T-helper 2 cell treated with Interferon-gamma antibody and Interleukin-4, amounts not matched to agents 5 μg/mL and 100 μg/mL, for 36 hours (primary cell): ENCODE measurements at regions not wholly inside any gene's neighbourhood (a gene's known extent, or its start where the extent isn't known, plus 50 kb on each side); places are given as distances from the start of the nearest gene placed in this dataset.
A peak's percentile ranks its signal among the peaks of the same experiment; 100 is the strongest.

Experiments used
- DNase-seq: peaks from one replicate; pipeline ENCODE4 v3.0.0; 2021; ENCODE audit warnings: low spot score
- H3K27ac Mint-ChIP-seq: one replicate; pipeline ENCODE4 v1.8.0; 2021; ENCODE audit warnings: mild to moderate bottlenecking, mixed read lengths
- H3K27me3 Mint-ChIP-seq: one replicate; pipeline ENCODE4 v1.8.0; 2021; ENCODE audit warnings: low read depth, mixed read lengths
- H3K36me3 Mint-ChIP-seq: one replicate; pipeline ENCODE4 v1.8.0; 2021; ENCODE audit warnings: low read depth, mixed read lengths
- H3K4me1 Mint-ChIP-seq: one replicate; pipeline ENCODE4 v1.8.0; 2021; ENCODE audit warnings: low read depth, mixed read lengths
- H3K4me3 Mint-ChIP-seq: one replicate; pipeline ENCODE4 v1.8.0; 2022; ENCODE audit warnings: mild to moderate bottlenecking, moderate library complexity, mixed read lengths
- H3K9me3 Mint-ChIP-seq: one replicate; pipeline ENCODE4 v1.8.0; 2021; ENCODE audit warnings: mixed read lengths

GRCh38 chr9:660227-660626 is 181.3 kb upstream of the DMRT1 start:
- no peak overlapping the region for H3K27ac Mint-ChIP-seq
- H3K4me3 Mint-ChIP-seq = no peak overlapping the region
- no peaks in the 10 kb centered on the region for H3K9me3 Mint-ChIP-seq
- H3K27me3 Mint-ChIP-seq = peaks cover 9% of the 10 kb centered on the region
- DNase-seq = no peak
- H3K36me3 Mint-ChIP-seq = no peaks in the 10 kb centered on the region
- peaks cover 14% of the 10 kb centered on the region for H3K4me1 Mint-ChIP-seq

- no peak for DNase-seq
- H3K36me3 Mint-ChIP-seq = no peaks in the 10 kb centered on the region
- H3K27me3 Mint-ChIP-seq = peaks cover 19% of the 10 kb centered on the region
- H3K9me3 Mint-ChIP-seq = peaks cover 4% of the 10 kb centered on the region
- H3K4me3 Mint-ChIP-seq = no peak overlapping the region
- peaks cover 8% of the 10 kb centered on the region for H3K4me1 Mint-ChIP-seq
- H3K27ac Mint-ChIP-seq = no peak overlapping the region
These were observed 178.0 kb upstream of the DMRT1 start for GRCh38 chr9:663541-663940.

- Mint-ChIP-seq H3K4me1 (peaks cover 7% of the 10 kb centered on the region), H3K27ac (no peak overlapping the region), H3K4me3 (no peak overlapping the region), H3K36me3 (peaks cover 4% of the 10 kb centered on the region), H3K27me3 (peaks cover 27% of the 10 kb centered on the region), H3K9me3 (peaks cover 20% of the 10 kb centered on the region)
- no peak for DNase-seq
These were observed 176.2 kb upstream of the DMRT1 start for GRCh38 chr9:665296-665695.

GRCh38 chr9:671997-672396 is 169.5 kb upstream of the DMRT1 start:
- Mint-ChIP-seq H3K4me1 (peaks cover 11% of the 10 kb centered on the region), H3K9me3 (peaks cover 25% of the 10 kb centered on the region), H3K27me3 (peaks cover 30% of the 10 kb centered on the region)

GRCh38 chr9:672851-673250 is 168.6 kb upstream of the DMRT1 start:
- DNase-seq = no peak
- Mint-ChIP-seq H3K9me3 (peaks cover 20% of the 10 kb centered on the region), H3K4me3 (no peak overlapping the region)

More at GRCh38 chr9:671997-672396, 169.5 kb upstream of the DMRT1 start:
- peaks cover 4% of the 10 kb centered on the region for H3K36me3 Mint-ChIP-seq
- no peak for DNase-seq
- no peak overlapping the region for H3K4me3 Mint-ChIP-seq
- no peak overlapping the region for H3K27ac Mint-ChIP-seq

GRCh38 chr9:673264-673965 is 168.1 kb upstream of the DMRT1 start:
- Mint-ChIP-seq H3K4me3 (no peak overlapping the region), H3K4me1 (peaks cover 22% of the 10 kb centered on the region), H3K36me3 (peaks cover 4% of the 10 kb centered on the region), H3K27ac (no peak overlapping the region), H3K27me3 (peaks cover 18% of the 10 kb centered on the region), H3K9me3 (peaks cover 20% of the 10 kb centered on the region)
- no peak for DNase-seq

More at GRCh38 chr9:672851-673250, 168.6 kb upstream of the DMRT1 start:
- Mint-ChIP-seq H3K27ac (no peak overlapping the region), H3K27me3 (peaks cover 24% of the 10 kb centered on the region), H3K4me1 (peaks cover 19% of the 10 kb centered on the region), H3K36me3 (peaks cover 4% of the 10 kb centered on the region)

GRCh38 chr9:673966-674526 is 167.5 kb upstream of the DMRT1 start:
- Mint-ChIP-seq H3K9me3 (peaks cover 17% of the 10 kb centered on the region), H3K4me3 (no peak overlapping the region), H3K4me1 (peaks cover 22% of the 10 kb centered on the region), H3K36me3 (peaks cover 4% of the 10 kb centered on the region), H3K27me3 (peaks cover 17% of the 10 kb centered on the region), H3K27ac (no peak overlapping the region)
- DNase-seq = no peak

- H3K27me3 Mint-ChIP-seq = peaks cover 9% of the 10 kb centered on the region
- no peak overlapping the region for H3K27ac Mint-ChIP-seq
- H3K36me3 Mint-ChIP-seq = no peaks in the 10 kb centered on the region
- DNase-seq = no peak
- peaks cover 22% of the 10 kb centered on the region for H3K4me1 Mint-ChIP-seq
- no peak overlapping the region for H3K4me3 Mint-ChIP-seq
- no peaks in the 10 kb centered on the region for H3K9me3 Mint-ChIP-seq
These were observed 165.7 kb upstream of the DMRT1 start for GRCh38 chr9:675697-676370.

GRCh38 chr9:676780-677438 is 164.6 kb upstream of the DMRT1 start:
- Mint-ChIP-seq H3K9me3 (no peaks in the 10 kb centered on the region), H3K36me3 (no peaks in the 10 kb centered on the region), H3K27ac (no peak overlapping the region), H3K27me3 (peaks cover 9% of the 10 kb centered on the region), H3K4me1 (peaks cover 22% of the 10 kb centered on the region), H3K4me3 (peak overlapping the region; percentile 78)
- DNase-seq = no peak

- no peak for DNase-seq
- peaks cover 7% of the 10 kb centered on the region for H3K27me3 Mint-ChIP-seq
- H3K4me3 Mint-ChIP-seq = peak overlapping the region; percentile 78
- peaks cover 22% of the 10 kb centered on the region for H3K4me1 Mint-ChIP-seq
- H3K9me3 Mint-ChIP-seq = no peaks in the 10 kb centered on the region
- no peaks in the 10 kb centered on the region for H3K36me3 Mint-ChIP-seq
- H3K27ac Mint-ChIP-seq = peak overlapping the region; percentile 44
These were observed 163.9 kb upstream of the DMRT1 start for GRCh38 chr9:677461-678097.

GRCh38 chr9:678897-679296 is 162.6 kb upstream of the DMRT1 start:
- Mint-ChIP-seq H3K9me3 (no peaks in the 10 kb centered on the region), H3K27me3 (peaks cover 12% of the 10 kb centered on the region), H3K27ac (no peak overlapping the region), H3K4me1 (peaks cover 22% of the 10 kb centered on the region), H3K4me3 (no peak overlapping the region), H3K36me3 (no peaks in the 10 kb centered on the region)
- DNase-seq = no peak

GRCh38 chr9:679462-679861 is 162.0 kb upstream of the DMRT1 start:
- H3K27ac Mint-ChIP-seq = no peak overlapping the region
- H3K9me3 Mint-ChIP-seq = no peaks in the 10 kb centered on the region
- no peaks in the 10 kb centered on the region for H3K36me3 Mint-ChIP-seq
- no peak overlapping the region for H3K4me3 Mint-ChIP-seq
- peaks cover 22% of the 10 kb centered on the region for H3K4me1 Mint-ChIP-seq
- H3K27me3 Mint-ChIP-seq = peaks cover 9% of the 10 kb centered on the region
- DNase-seq = no peak

- peaks cover 22% of the 10 kb centered on the region for H3K4me1 Mint-ChIP-seq
- H3K27me3 Mint-ChIP-seq = peaks cover 12% of the 10 kb centered on the region
- DNase-seq = no peak
- H3K27ac Mint-ChIP-seq = no peak overlapping the region
- no peak overlapping the region for H3K4me3 Mint-ChIP-seq
- no peaks in the 10 kb centered on the region for H3K36me3 Mint-ChIP-seq
- H3K9me3 Mint-ChIP-seq = no peaks in the 10 kb centered on the region
These were observed 161.4 kb upstream of the DMRT1 start for GRCh38 chr9:680106-680505.
